Non-pigmented ciliary epithelial cell (primary cell): ENCODE measurements at regions not wholly inside any gene's neighbourhood (a gene's known extent, or its start where the extent isn't known, plus 50 kb on each side); places are given as distances from the start of the nearest gene placed in this dataset.

ENCODE experiments used
- DNase-seq: peaks from one replicate; pipeline ENCODE4 v3.0.0-alpha.2; 2010; ENCODE audit warnings: low read depth

DNA sequence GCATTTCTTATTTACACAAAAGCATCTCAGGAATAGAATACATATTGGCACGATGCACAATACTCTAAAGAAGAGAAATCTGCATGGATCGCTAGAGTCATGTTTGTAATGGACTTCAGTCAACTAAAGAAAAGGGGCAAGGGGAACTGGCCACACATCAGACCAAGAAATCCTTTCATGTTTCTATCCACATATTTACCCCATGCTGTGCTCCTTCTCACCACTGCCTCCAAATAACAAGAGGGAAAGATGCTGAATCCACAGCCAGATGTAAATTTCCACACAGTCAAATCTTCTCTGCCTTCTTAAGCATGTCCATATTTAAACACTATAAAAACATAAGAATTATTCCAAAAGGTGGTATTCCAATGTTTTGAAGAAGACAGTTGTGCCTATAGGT lies 67.6 kb downstream of the COX18 start:
- DNase-seq = no peak

DNA sequence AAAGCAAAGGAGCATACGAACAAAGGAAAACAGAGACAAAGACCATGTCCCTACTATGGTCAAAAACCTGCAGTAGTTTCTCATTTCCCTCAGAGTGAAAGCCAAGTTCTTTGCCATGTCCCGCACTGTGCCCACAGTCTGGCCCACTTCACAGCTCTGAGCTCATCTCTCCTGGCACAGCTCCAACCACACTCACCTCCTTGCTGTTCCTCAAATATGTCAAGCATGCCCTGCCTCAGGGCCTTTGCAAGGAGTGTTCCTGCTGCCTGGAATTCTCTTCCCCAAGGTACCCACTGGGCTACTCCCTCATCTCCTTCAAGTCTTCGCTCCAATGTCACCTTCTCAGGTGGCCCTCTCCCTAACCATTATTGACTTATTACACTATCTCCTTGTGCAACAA lies 72.1 kb downstream of the COX18 start:
- DNase-seq = no peak

DNA sequence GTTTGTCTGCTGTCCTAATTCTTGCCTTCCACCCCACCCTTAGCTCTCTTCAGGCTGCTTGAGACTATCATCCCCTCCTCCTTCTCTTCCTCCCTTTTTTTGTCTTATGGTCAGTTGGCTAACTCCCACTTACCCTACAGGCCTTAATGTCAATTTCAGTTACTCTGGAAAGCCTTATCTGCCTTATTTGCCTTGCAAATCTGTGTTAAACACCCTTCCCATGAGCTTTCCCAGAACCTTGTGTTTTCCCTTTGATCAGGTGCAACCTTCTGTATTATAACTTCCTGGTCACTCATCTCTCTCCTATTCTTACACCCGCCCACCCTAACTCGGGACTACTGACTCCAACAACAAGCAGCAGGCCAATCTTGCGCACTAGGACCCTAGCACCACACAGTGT lies 74.8 kb downstream of the COX18 start:
- no peak for DNase-seq

DNA sequence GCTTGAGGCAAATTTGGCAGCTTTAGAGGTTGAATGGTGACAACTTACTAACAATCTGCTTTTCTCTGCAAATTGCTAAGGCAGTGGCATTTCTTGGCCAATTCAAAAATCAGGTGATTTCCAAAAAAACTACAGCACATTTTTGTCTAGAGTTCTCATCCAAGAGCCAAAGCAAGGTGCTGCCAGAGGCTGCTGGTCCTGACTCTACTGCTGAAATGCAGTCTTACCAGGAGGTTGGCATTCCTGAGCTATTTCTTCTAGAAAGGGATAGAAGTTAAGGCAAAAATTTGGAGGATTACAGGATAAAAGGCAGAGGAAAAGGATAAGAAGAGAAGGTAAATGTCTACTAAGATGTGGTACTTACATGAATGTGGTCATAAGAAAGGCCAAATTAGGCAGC lies 75.6 kb downstream of the COX18 start:
- DNase-seq = no peak

DNA sequence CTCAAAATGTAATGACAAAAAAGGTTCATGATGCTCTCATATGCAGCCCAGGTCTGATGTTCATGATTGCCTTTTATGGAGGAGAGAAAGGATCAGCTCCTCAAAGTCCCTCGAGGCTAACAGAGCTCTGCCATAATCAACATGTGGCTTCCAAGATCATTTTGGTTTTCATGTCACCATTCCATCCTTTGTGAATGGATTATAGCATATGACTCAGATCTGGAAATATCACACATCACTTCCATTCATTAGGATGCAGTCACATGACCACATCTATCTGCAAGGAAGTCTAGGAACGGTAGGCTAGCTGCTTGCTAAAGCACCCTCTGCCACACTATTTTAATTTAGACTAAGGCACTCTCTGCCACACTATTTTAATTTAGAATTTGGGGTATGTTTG lies 77.6 kb downstream of the COX18 start:
- DNase-seq = no peak

DNA sequence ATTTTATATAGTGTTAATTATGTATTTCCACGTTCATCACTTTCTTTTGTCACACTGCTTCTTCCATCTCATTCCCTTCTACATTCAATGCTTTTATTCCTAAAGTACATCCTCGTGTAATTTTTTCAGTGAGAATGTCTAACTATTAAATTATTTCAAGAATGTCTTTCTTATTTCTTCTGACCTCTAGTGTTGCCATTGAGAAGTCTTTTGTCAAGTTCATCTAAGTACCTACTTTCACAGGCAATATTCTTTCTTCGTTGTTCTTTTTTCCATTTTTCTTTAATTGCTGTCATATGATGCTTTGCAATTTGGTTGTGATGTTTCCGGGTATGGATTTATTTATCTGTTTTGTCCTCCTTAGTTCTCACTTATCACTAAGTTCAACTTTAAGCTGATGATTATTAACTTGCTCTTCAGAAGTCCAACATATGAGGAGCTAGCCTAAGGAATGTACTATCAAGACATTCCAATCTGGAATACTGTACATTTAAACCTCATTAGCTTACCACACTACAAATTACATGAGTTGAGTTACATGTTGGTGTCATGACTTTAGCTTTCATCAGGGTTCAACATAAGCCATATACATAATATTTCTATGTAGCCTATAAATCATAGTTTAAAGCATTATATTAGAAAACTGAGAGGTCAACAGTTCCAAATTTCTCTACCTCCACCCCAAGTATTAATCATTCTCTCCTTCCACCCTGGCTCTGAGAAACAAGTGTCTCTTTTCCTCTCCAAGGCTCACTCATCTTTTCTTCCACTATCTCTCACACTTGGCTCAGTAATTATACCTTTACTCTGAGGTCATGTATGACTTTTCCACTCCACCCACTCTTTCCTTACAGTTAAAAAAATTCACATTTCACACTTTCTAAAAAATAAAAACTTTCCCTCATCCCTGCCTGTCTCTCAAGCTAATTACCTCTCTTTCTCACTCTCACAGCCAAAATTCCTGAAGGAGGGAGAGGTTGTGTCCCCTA lies 81.5 kb downstream of the COX18 start:
- DNase-seq = no peak

DNA sequence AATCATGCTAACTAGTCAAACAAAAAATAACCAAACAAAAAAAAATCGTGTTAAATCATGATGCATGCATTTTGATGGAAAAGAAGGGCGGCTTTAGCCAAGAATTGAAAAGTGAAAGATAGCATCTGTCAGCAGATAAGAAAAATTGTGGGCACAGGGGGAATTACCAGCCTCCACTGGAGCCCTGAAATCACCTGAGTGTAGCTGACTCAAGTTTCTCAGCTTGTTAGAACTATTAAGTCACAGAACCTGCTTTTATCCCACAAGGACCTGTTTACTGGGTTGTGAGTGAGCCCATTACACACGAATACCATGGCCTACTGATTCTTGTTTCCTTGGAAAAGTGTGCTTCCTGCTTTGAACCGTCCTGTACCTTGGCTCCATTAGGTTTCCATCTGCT lies 85.2 kb downstream of the COX18 start:
- no peak for DNase-seq

DNA sequence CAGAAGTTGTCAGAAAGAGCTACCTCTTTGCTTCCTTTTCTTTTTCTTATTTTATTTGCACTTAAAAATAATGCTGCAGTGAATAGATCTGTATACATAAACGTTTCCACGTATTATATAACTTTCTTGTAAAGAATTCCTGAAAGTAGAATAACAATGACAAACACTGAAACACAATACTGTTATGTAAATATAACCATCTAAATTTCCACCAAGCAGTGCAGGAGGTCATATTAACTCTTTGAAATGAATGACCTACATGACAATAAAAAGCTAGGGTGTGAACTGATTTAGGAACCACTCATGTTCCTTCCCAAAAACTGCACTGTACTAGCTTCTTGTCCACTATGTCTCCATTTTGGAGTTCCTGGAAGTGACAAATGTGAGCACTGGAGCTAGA lies 85.8 kb downstream of the COX18 start:
- DNase-seq = no peak

DNA sequence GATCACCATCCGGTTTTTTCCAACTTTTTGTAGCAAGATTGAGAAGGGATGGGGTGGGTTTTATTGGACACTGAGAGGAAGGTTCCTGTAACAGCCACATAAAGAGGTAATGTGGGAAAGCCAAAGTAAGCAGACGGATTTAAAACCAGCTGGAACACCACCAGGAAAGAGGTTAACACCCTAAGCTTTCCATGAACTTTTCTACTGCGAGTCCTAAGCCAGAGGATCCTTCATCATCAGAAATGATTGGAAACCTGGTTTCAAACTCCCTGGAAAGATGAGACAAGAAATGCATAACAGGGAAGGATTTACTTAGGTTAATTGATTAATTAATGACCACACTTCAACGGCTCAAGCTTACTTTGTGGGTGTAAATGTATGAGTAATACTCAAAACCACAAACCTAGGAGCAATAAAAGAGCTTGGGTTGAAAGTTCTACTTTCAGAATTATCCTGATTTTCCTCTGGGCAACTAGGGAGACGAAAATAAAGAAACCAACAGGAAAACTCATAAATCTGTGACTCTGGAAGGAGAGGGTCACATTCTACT lies 91.5 kb downstream of the COX18 start:
- no peak for DNase-seq

DNA sequence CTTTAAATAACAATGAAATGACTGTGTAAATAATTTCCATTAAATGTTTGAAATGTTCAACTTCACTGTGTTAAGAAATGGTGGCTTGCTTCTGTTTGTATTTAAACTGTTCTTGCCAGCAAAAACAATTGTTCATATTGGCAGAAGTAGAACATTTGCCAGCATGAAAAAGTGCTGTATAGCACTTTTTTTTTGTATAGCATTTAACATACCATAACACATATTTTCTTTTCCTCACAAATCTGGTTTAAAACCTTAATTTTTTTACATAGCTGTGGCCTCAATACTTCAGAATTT lies 94.1 kb downstream of the COX18 start:
- DNase-seq = no peak

DNA sequence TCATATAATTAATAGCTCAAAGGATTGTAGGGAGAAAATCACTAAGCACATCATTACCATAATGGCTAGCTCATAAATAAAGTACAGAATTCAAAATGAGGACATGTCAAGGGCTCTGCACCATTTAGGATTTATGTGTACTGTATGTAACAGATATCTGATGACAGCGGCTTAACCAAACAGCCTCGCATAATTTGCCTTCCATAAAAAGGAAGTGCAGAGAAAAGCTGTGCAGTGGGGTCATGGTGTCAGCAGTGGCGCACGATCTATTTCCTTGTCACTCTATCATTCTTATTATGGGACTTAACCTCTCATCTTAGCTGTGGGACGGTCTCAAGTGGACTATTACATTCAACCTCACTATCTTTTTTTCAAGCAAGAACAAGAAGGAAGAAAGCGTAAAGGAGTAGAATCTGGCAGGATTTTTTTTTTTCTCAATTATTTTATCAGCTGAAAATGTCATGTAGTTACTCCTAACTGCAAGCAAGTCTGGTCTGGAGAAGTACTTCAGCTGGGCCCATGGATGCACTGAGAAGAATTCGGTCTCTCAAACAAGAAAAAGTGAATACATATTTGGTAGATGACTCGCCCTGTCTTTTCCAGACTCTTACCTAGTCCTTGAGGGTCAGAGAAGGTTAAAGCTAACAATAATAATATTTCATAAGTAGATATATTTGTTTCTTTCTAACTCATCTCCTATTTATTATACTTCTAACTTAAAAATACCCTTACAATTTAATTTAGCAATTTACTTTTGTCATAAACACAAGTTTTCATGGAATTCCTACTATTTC lies 94.6 kb downstream of the COX18 start:
- peak; percentile 53 for DNase-seq

DNA sequence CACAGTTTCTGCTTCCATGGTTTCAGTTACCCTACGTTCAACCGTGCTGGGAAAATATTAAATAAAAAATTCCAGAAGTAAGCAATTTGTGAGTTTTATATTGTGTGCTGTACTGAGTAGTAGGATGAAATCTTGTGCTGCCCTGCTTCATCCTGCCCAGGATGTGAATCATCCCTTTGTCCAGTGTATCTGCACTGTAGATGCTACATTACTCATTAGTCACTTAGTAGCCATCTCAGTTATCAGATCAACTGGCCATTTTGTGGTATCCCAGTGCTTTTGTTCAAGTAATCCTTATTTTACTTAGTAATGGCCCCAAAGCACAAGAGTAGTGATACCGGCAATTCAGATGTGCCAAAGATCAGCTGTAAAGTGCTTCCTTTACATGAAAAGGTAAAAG lies 97.9 kb downstream of the COX18 start:
- DNase-seq = peak; percentile 93

DNA sequence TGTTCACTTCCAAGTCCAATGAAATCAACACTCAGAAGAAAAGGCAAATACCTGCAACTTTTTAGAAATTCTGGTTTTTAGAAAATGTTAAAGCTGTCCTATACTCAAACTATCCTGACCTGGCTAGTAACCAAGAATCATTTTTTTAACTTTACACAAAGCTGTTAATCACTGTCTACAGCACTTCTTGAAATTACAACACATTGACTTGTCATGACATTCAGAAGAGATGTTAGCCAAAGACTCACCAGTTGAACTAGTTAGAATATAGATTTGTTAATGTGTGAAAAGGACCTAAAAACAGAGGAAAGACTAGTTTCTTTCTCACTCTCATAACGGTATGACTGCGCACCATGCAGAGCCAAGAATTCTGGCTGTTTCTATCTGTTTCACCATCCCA lies 98.8 kb downstream of the COX18 start:
- no peak for DNase-seq

DNA sequence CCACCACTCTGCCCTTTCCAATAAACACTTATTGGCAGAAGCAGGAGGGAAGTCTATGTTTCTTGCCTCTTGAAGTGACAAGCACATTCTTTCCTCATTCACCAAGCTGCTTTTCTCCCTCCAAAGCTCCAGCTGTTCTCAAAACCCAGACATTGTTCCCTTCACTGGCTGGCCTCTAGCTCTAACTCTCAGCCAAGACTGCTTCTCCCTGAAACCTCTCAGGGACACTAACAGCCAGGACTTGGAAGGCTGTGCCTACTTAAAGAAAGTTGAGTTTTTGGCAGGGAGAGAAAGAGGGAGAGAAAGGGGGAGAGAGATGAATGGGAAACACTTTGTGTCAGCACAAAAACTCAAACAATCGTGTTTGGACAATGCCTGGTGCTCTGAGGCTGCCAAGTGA lies 99.5 kb downstream of the COX18 start:
- no peak for DNase-seq

DNA sequence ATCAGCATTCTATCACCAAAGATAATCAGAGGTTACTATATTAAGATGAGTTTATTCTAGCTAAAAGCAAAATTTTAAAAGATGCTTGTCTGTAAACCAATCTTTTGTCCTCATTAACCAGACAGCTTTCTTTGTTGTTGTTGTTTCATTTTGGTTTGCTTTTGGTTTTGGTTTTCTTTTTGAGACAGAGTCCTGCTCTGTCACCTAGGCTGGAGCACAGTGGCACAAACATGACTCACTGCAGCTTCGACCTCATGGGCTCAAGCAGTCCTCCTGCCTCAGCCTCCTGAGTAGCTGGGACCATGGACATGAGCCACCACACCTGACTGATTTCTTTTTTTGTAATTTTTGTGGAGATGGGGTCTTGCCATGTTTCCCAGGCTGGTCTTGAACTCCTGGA lies 102.9 kb downstream of the COX18 start:
- no peak for DNase-seq

DNA sequence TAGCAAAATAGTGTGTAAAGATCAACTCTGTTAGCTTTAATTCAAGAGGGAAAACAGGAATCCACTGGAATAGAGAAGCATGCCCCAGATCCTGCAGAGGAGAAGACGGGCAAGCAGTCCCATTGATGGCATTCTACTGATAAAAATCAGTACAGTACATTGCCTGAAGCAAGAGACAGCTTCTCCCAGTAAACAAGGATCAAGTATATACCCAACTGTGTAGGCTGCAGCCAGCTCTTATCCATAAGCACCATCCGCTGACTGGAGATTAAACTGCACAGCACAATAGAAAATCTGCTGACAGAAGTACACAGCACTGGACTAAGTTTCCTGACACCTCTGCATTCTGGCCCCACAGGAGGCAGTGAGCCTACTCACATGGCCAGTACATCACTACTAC lies 110.1 kb downstream of the COX18 start:
- DNase-seq = no peak

DNA sequence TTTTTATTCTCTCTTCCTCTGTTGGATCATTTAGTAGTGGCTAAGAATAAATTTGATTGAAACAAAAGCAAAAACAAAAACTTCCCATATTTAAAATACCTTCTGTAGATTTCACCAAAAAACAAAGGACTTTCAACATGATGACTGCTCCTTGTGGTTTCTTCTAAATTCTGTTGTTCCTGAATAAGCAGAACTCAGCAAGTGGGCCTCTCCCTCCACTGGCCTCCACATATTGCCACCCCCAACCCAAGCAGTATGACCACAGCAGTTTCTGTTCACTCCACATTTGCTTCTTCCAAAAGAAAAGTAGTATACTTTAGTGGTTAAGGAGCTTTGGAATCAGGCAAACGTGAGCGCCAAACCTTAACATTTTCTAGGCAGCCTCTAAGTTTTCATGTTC lies 114.7 kb downstream of the COX18 start:
- no peak for DNase-seq

DNA sequence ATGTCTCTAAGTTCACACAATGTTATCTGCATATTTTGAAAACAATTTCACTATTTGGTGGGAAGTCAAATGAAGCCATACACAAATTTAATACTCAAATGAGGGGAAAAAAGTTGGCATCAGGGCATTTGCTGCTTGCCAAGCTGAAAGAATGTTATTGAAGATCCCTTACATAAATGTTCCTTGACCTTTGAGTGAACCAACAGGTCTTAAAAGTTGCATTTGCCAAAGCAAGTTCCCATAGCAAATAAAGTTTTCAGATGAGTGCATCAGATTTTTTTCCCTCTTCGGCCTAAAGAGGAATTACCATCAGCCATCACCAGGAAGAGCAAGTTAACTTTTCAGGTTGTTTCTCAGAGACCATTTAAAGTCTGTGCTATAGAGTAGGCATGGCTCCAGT lies 115.9 kb downstream of the COX18 start:
- DNase-seq = no peak

DNA sequence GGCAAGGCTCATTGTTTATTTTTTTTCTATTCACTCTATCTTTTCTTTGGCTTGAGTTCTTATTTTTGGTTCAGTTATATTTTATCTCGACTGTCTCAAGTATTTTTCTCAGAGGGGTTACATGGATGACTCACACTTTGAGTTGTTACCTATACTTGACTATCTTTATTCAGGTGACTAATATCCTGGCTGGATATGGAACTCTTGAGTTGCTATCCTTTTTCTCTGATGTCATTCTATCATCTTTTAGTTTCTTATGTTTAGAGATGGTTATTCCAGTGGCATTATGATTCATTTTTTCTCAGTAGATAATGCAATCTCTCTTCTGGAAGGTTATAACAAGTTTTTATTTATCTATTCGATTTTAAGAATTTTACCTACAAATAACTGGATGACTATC lies 117.9 kb downstream of the COX18 start:
- peak; percentile 34 for DNase-seq

DNA sequence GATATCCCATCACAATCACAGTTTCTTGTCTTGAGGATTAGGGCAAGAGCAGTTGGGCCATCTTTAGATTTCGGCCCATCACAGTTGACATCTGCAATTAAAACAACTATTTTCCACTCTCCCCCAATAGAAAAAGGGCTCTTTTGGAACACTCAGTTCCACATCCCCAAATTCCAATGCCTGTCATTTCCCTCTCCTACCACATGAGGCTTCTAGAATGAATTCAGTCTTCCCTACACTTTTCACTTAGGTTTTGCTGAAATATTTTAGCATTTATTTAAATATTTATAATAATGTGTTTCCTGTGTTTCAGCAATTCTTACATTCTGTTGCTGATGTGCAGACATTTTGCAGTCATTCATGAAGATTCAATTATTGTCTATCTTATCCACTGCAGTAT lies 118.4 kb downstream of the COX18 start:
- DNase-seq = no peak

DNA sequence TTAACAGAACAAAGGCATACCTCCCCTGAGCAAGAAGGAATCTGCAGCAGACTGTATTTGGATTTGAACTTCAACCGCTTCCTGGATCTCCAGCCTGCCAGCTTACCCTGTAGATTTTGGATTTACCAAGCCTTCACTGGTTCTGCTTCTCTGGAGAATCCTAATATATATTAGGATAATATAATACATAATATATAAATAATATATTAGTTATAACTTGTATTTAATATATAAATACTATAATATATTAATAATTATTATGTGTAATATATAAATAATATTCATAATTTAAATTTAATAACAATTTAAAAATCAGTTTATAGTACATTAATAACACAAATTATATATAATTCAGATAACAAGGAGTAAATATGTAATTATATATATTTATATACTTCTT lies 121.4 kb downstream of the COX18 start:
- no peak for DNase-seq

DNA sequence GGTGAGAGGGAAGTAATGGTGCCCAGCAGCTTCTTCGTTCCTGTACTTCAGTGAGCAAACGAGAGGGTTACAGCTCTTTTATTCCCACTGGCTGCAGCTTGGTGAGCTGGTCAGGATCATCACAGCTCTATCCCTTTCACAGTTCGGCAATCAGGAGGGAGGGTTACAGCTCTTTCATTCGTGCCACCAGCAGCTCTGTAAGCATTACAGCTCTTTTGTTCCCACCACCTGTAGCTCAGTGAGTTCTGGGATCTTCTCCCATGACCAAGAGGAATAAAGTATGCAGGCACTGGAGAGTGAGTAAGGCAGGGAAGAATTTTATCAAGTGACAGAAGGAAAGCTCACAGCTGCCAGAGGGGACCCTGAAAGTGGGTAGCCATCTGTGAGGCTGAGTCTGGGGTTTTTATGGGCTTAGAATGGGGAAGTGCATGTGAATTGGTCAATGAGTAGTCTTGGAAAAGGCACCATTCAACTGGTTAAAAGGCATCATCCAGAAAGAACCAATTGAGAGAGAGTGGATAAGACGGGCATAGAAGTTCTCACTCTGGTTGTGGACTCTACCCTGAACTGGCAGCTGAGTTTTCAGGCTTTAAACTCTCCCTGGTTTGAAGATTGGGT lies 123.7 kb downstream of the COX18 start:
- DNase-seq = no peak

DNA sequence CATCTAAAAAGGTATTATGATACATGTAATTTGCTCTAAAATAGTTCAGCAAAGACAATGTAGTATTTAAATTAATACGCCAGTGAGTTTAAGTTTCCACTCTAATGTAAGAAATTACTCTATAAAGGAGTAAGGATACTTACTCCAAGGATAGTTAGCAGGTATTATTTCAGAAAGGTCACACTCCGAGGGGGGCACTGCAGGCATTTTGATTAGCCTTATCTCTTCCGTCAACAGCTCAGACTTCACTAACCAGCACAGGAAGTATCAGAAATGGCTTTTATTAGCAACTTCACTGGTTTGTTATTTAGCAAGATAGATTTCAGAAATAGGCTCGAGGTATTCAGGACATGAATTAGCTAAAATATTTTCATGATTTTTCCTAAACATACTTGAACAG lies 127.0 kb downstream of the COX18 start:
- DNase-seq = no peak
